Hematopoietic multipotent progenitor cell treated with erythropoietin and hydrocortisone succinate and interleukin-3 and kit ligand, for 17 days (in vitro differentiated cells): ENCODE measurements at regions not wholly inside any gene's neighbourhood (a gene's known extent, or its start where the extent isn't known, plus 50 kb on each side); places are given as distances from the start of the nearest gene placed in this dataset.

Experiments
- DNase-seq: peaks from one replicate; pipeline ENCODE4 v3.0.0-alpha.2; 2015; ENCODE audit warnings: low spot score

DNA sequence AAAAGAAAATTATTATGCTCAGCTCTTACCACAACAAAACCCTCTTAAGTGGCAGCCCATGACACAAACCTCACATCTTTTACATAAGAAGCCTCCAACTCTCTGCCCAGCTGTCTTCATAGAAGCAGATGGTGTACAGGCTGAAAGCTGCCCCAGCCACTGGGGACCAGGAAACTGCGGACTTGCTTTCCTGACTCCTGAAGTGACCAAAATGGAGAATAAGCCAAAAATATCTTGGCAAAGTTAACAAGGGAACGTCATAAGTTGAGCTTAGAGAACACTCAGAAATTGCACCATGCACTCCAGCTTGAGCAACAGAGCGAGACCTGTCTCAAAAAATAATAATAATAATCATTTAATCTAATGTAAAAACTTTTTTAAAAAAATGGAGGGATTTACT is 160.3 kb upstream of the CDYL start:
- no peak for DNase-seq

DNA sequence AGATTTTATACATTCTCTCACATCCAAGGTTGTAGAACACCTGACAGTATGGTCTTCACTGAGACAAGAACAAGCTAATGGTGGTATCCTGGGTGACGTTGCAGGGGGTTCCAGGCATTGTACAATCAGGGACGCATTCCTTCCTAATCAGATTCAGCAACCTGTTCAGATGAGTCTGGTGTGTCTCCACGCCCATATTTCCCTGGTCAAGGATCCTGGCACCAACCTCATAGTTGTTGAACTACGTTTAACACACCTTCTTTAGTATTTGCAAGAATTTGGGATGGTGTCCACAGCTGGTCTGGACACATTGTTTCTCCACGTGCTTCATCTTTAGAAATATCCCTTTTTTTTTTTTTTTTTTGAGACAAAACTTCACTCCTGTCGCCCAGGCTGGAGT is 161.0 kb upstream of the CDYL start:
- DNase-seq, result no peak

DNA sequence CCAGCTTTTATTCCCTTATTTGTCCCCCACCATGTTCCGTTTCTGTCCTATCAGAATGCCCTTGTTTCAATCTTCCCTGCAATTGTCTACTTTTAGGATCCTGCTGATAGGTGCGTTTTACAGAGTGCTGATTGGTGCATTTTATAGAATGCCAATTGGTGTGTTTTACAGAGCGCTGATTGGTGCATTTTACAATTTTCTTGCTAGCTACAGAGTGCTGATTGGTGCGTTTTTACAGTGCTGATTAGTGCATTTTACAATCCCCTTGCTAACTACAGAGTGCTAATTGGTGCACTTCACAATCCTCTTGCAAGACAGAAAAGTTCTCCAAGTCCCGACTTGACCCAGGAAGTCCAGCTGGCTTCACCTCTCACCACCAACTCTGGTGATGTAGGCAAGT is 161.6 kb upstream of the CDYL start:
- no peak for DNase-seq

DNA sequence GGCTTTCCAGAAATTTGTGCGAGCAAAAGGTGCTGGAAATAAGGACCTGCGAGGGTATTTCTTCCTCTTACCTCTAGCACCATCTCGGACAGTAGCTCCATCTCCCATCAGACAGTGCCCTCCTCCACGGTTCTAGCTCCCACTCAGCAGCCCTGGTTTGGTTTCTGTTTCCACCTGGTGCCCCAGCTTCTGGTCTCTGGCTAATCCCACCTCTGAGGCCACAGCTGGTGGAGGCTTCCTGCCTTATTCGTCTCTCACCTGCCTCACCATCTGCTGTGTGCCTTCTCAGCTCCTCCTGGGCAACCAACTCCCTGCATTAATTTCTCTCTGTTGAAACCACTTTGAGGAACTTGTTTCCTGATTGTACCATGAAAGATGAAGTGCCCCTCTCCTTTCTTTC is 162.4 kb upstream of the CDYL start:
- no peak for DNase-seq

DNA sequence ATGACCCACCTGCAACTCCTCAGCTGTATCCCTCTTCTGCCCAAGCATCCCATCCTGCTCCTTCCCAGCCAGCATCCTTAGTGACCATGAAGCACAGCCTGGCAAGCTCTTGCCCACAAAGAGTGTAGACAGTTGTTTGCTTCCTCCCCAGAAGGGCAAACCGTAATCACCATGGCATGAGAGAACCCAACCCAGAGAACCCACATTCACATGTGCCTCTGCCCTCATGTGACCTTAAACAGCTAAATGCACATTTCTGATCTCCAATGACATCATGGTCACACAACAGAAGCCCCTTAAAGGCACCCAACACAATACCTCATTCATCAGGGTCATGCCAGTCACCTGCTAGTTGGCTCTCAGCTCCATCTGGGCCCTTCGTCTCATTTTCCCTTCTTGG is 162.8 kb upstream of the CDYL start:
- DNase-seq, result no peak

DNA sequence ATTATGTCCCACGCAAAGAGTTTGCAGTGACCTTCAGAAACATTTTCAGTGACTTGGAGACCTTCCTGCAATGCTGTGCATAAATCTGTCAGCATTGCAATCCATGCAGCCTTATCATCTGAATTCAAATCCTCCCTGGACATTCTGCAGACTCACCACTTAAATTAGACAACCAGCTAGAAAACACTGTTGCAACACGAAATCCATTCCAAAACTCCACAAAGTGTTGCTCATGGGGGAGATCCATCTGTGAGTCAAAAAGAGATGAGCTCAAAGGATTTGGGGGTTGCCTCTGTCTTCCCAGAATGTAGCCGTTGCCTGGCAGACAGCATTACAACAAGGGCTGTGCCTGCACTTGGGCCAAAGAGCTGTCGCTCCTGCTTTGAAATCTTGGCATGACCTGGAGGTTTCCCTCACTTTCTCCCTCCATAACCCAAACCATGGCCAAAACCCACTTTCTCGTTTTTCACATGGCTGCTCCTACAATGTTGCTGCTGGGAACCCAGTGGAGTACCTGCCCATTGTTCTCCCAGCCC is 163.5 kb upstream of the CDYL start:
- no peak for DNase-seq

DNA sequence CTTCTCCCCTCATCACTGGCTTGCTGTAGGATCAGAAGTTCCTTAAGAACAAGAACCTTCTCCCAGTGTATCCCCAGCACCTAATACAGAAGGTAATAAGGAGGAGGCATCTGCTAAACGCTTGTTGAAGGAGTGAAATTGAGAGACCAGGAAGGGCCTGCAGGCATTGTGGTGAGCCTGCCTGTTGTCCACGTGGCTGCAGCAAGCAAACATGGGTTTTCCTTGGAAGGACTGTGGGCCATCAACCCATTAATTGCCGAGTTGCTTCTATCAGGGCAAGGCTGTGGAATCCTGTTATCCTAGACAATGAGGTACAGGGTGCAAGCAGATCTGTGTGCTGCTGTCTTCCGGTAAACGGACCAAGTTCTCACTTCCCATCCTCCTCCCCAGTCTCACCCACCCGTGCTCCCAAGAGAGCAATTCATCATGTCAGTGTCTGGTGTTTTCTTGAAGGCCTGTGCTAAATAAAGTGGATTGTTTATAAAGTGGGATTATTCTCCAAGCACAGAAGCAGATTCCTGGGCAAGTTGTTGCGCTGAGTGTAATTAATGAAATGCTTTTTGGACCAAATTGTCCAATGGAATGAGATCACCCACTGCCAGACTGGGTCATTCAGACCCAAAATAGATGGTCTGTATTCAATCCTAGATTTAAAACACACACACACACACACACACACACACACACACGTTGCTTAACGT is 164.6 kb upstream of the CDYL start:
- no peak for DNase-seq

DNA sequence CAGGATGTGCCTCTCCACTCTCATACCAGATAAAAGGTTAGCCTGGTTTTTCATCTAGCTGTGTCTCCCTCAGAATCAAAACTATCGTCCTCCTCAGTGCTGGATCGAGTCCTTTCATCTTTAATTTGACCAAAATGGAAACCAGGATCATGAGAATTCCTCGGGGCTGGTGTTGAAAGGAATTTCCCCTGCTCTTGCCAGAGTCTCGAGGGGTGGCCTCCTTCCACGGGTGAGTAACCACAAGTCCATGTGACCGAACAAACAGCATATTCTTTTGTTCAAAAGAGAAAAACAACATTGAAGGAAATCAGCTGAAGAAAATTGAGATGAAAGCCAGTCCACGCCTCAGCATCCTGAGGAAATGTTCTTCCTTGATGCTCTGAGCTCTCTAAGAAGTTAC is 165.9 kb upstream of the CDYL start:
- no peak for DNase-seq

DNA sequence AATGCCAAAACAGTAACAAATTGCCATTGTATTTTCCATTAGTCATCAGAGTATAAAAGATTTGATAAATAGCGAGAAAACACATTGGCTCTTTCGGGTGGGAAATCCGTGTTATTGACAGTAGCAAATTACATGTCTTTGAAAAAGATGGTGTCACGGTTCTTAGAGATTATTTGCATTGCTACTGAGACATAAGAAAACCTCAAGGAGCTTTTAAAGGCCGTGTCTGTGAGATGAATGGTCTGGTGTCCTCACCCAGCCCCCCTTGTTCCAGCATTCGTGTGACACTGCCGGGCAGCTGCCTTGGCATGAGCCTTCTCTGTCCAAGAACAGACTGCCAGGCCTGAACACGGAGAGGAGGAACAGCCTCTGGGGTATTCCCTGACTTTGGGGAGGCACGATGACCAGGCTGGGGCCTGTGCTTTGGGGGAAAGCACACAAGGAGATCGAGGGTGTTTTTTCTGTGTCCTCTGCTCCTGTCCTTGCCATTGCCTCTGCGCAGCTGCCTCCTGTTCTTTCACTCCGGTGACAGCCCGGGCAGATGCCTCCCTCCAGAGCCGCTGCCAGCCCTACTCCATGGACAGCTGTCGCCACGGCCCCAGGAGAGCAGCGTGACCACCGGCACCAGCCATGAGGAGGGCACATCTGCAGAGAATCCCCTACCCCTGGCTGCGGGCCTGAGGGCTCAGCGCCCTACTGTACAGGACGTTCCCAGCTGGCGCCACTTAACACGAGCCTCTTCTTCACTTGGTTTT is 167.7 kb upstream of the CDYL start:
- no peak for DNase-seq

DNA sequence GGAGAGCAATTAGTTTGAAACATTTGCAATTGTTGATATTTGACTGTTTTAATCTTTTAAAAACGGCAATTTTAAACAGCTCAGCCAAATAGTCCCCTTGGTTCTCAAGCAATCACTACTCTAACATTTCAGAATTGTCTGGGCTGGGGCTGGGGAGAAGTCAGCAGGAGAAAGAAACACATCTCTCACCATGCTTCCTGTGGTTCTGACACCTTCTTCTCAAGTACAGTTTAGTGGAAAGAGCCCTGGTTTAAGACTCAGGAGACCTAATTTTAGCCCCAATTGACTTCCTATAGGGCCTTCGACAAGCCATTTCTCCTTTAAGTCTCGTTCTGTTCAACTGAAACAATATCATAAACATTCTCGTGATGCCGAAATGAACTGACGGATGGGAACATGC is 168.4 kb upstream of the CDYL start:
- no peak for DNase-seq

DNA sequence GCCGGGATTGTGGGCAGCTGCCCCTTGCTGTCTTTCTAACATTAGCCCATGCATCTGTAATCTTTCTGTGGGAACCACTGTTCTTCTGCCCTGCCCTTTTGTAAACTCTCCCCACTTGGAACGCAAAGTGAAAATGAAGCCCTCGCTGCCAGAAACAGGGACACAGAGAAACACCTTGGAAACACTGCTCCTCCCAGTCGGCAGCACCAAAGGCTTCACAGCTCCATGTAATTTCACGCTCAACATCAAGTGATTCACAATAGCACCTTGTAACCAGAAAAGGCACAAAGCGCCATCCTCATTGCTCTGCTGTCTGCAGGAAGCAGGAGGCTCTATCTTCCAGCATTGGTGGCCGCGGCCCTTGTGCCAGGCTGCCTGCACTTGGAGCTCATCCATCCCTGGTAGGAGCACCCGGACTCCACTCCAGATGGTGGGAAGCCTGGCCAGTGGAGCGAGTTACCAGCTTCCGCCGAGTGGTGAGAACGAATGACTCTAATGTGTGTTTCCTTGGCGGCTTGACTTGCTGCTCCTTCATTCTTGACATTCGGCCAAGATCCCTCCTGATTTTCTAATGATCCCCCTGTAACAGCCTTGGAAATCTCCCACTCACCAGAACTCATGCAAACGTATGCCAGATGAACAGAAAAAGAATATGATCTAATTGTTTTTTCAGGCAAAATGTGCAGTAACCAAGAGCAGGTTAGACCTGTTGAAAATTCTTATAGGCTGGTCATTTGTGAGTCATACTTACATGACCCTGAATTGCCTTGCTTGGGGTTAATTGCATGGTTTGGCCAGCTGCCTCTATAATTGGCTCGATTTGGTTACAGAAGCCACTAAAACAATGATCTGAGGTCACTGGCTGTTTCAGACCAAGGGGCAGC is 169.1 kb upstream of the CDYL start:
- DNase-seq, result no peak

DNA sequence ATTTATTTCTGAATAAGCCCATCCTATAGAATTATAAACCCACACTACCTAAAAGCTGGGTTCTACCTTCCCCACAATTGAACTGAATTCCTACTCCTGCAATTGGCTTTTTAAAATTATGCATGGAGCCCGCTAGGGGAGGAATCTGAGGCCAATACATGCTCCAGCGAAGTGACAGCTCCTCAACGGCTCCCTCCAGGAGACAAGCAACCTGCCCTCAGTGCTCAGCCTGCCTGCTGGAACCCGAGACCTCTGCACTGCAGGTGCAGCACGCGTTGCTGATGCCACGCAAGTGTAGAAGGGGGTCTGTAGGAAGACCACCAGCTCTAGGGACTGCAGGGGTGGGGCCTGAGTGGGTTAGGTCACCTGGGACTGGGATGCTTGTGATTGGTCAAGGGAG is 170.2 kb upstream of the CDYL start:
- DNase-seq, result no peak

DNA sequence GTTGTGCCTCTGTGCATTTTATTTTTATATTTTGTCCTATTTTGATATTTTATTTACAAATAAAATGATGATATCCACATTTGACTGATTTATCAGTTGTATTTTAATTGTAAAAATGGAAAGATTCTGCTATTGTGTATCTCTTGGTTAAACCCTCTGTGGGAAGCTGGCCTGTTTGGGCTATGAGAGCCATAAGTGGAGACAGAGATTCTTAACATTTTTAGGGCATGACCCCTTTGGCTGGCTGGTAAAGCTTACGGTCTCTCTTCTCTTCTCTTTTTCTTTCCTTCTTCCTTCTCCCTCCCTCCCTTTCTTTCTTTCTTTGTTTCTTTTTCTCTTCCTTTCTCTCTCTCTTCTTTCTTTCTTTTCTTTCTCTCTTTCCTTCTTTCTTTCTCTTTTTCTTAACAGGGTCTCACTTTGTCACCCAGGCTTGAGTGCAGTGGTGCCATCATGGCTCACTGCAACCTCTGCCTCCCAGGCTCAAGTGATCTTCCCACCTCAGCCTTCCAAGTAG is 172.3 kb upstream of the CDYL start:
- no peak for DNase-seq

DNA sequence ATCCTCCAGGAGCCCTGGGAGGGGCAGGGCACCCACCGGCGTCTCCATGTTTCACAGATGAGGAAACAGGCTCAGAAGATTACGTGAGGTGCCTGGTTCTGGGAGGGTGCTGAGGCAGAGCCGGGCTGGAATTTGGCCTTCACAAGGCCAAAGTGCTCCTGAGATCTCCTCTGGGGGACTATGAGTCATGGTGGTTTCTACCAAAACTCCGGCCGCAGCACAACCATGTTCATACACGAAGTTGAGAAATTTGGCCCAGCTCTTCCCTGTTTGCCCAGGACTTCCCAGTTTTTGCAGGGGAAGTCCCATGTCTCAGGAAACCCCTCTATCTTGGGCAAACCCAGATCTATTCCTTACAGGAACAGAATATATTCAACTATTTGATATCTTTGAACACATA is 172.9 kb upstream of the CDYL start:
- DNase-seq, result no peak

DNA sequence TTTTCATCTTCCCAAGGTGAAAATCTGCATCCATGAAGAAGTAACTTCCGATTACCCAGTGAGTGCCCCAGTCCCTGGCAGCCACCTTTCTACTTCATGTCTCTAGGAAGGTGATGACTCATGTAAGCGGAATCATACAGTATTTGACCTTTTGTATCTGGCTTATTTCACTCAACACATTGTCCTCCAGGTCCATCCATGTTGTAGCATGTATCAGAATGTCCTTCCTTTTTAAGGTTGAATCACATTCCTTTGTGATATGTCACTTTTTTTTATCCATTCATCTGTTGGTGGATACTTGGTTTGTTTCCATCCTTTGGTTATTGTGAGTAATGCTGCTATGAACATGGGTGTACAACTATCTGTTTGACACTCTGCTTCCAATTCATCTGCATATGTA is 176.3 kb upstream of the CDYL start:
- no peak for DNase-seq

DNA sequence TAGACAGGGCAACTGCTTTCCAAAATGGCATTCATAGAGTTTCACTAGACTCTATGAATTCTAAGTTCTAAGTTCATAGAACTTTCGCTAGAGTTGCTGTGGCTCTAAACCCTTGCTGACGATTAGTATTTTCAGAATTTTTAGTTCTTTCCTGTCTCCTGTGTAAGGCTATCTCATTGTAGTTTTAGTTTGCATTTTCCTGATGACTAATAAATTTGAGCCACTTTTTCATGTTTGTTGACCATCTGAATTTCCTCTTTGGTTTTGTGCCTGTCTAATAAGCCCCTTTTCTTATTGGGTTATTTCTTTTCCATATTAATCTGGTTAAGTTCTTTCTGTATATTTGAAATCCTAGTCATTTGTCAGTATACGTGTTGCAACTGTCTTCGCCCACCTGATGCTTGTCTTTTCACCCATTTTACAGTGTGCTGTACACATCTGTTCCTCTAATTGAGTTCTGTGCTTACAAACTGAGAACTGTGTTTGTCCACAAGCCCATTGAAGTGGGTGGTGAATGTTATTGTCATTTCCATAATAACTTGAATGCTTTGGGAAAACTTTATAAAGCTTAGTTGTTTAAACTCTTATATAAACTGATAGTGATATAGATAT is 177.7 kb upstream of the CDYL start:
- no peak for DNase-seq

DNA sequence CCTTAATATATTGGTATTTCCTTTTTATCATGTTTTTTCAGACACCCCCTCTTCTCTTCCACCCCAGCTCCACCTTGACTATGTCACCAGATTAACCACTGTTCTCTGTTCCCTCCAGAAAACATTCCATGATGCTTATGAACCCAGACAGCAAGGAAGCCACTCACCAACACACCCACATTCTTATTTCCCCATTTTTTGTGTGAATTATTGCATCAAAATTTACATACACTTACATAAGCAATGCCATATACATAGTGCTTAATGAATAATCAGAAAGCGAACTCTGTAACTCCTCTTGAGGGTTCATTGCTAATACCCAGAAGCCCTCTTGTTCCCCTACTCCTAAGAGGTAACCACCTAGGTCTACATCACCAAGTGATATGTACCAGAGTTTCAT is 182.3 kb upstream of the CDYL start:
- no peak for DNase-seq

DNA sequence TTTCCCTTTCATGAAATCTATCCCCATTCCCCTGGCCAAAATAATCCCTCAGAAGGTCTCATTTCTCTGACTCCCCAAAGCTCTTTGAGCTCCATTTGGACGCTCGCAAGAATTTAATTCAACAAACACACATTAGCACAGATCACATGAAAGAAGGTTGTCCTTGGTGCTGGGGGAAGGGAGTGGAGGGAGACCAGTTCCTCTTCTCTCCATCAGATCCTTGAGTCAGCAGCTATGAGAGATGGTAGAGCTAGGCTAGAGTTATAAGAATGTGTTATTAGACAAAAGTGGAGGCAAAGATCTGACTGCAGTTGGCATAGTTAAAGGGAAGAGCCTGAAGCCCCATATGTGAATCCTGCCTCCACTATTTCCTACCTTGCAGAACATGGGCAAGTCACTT is 184.2 kb upstream of the CDYL start:
- no peak for DNase-seq

DNA sequence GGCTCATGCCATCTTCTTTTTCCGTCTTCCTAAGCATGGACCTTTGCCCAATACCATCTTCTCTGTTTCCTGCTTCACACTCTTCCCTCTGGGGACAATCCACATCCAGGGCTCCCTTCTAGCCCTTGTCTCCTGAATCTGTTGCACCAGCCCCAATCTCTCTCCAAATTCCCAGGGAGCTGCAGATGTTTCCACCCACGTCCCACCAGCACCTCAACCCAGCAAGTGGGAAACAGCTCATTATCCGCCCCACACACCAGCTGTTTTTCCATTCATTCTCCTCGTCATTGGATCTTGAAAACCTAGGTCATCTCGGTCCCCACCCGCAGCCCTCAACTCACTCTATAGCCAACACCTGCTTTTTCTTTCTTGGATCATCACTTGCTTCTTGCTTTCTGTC is 185.0 kb upstream of the CDYL start:
- DNase-seq, result no peak

DNA sequence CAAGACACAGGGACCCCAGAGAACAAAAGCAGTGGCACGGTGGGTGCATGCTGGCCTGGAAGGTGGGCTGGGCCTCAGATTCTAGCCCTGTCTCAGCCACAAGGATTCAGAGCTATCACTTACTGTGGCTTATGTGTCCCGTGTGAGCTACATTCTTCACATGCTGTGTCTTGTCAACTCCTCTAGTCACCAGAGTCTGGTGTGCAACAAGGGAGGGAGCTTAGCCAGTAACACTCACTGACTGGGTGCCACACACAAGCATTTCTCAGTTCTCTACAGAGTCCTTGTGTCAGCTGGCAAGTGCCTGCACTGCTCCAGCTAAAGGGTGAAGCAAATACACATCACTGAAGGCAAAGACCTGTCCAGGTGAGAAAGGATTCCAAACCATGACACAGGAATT is 186.9 kb upstream of the CDYL start:
- DNase-seq, result no peak

DNA sequence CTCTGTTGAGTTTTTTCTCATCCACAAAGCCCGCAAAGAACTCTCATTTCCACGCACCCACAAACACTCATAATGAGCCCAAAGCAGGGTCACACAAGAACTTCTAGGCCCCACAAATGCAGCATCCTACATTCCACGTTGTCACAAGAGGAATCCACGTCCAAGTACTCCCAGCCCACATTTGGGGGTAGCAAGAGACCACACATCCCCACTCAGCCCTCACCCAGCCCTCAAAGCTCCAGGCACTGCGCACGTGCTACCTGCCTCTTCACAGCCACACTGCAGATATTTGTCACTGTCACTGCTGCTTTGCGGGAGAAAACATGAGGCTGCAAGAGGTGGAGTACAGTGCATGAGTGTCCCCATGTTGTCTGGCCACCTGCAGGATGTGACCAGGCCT is 187.6 kb upstream of the CDYL start:
- no peak for DNase-seq

DNA sequence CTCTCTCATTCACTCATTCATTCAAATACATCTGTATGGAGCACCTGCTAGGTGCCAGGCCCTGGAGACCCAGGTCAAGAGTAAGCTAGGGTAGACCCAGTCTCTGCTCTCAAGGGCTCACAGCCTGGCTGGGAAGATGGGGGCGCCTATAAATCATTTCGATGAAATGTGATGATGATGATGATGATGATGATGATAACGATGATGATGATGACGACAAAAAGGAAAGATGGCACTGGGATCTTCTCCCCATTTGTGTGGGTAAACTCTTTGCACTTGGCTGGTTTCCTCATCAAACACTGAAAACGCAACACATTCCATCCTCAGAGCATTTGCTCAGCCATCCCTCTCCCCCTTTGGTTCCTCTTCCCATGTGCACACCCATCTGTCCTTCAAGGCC is 188.0 kb upstream of the CDYL start:
- no peak for DNase-seq
